Lower leg skin (tissue), 4 donors: ENCODE measurements at regions not wholly inside any gene's neighbourhood (a gene's known extent, or its start where the extent isn't known, plus 50 kb on each side); places are given as distances from the start of the nearest gene placed in this dataset.

Experiments
- DNase-seq, 2 donors: peaks; one replicate each; pipeline ENCODE4 v3.0.0-alpha.2; 2019; ENCODE audit warnings: low spot score in 2 of 2
- H3K4me3 ChIP-seq: fragments of 200-600 bp; sonication (generic); 2 replicates; pipeline ENCODE4 v1.5.1; 2017; ENCODE audit warnings: mild to moderate bottlenecking, low read depth; ENCODE audit not compliant: poor library complexity, severe bottlenecking
- POLR2A ChIP-seq, 2 donors: fragments of 450-650 bp; IDR thresholded peaks; one replicate each; pipeline ENCODE4 v1.6.1; 2016 to 2017; ENCODE audit warnings: antibody characterized with exemption in 2 of 2, mild to moderate bottlenecking in 1 of 2, moderate library complexity in 1 of 2
- WGBS, 2 donors: methylation state at CpG; one replicate each; pipeline ENCODE4 v1.1.5; 2018; 5-methylcytosine and 5-hydroxymethylcytosine counted together
- intact Hi-C: fragments of 100-400 bp; cut with DNase I; formaldehyde crosslinking; loops from one replicate; pipeline ENCODE4 v1.15.0; 2023; ENCODE audit warnings: low total_unique reads
- TF ChIP-seq, protein P1 (sequence below), 3 donors: fragments of 450-650 bp; IDR thresholded peaks; one replicate each; pipeline ENCODE4 v1.5.1; 2016; ENCODE audit warnings: antibody characterized with exemption in 3 of 3, mild to moderate bottlenecking in 3 of 3, moderate library complexity in 2 of 3

DNA sequence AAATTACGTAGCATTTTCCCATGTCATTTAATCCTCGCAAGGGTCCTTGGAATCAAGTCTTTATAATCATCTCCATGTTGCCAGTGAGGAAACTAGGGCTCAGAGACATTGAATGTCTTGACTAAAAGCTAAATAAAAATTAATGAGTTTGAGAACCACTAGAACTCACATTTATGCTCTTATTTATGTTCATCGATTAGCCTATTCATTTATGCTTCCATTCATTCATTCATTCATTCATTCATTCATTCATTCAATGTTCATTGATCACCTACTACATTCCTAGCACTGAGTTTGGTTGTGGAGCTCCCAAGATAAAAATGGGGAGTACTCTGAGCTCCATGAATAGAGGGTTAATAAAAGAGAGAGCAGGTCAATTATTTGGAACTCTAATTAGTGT lies 59.7 kb downstream of the KCNA1 start:
- H3K4me3 ChIP-seq = no peak overlapping the region
- 83 to 84% methylated on average over 3 of the region's 3 CpGs for WGBS, 2 donors

DNA sequence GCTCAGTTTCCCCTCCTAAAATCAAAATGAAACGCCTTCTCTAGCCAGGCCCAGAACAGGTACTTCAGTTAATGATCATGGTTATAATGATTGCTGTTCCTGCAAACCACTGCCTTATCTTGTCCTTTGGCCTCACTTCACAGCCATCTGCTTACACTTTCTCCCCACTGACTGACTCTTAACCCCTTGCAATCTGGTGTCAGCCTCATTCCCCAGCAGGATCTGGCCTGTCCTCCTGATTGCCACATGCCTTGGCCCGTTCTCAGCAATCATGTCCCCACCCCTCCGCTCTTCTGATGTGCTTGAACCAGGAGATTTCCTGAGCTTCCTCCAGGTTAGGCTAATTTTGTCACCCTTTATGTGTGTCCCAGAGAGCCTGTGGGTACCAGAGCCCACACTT lies 64.5 kb downstream of the KCNA1 start:
- intact Hi-C loops = no loop called here
- 44 to 46% methylated on average over 3 of the region's 3 CpGs for WGBS, 2 donors
- H3K4me3 ChIP-seq = no peak overlapping the region
- peak in 1 of 2 donors; percentile 57 for DNase-seq
- TF ChIP-seq, protein P1, sequence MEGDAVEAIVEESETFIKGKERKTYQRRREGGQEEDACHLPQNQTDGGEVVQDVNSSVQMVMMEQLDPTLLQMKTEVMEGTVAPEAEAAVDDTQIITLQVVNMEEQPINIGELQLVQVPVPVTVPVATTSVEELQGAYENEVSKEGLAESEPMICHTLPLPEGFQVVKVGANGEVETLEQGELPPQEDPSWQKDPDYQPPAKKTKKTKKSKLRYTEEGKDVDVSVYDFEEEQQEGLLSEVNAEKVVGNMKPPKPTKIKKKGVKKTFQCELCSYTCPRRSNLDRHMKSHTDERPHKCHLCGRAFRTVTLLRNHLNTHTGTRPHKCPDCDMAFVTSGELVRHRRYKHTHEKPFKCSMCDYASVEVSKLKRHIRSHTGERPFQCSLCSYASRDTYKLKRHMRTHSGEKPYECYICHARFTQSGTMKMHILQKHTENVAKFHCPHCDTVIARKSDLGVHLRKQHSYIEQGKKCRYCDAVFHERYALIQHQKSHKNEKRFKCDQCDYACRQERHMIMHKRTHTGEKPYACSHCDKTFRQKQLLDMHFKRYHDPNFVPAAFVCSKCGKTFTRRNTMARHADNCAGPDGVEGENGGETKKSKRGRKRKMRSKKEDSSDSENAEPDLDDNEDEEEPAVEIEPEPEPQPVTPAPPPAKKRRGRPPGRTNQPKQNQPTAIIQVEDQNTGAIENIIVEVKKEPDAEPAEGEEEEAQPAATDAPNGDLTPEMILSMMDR (IDR thresholded peaks at IDR 0.05) = no peak
- no peak for TF ChIP-seq POLR2A (IDR thresholded peaks at IDR 0.05)

More for the DNA sequence above, 59.7 kb downstream of the KCNA1 start:
- no peak for DNase-seq
- intact Hi-C loops = no loop called here
- TF ChIP-seq POLR2A (IDR thresholded peaks at IDR 0.05) = no peak
- TF ChIP-seq, protein P1 (IDR thresholded peaks at IDR 0.05) = no peak

DNA sequence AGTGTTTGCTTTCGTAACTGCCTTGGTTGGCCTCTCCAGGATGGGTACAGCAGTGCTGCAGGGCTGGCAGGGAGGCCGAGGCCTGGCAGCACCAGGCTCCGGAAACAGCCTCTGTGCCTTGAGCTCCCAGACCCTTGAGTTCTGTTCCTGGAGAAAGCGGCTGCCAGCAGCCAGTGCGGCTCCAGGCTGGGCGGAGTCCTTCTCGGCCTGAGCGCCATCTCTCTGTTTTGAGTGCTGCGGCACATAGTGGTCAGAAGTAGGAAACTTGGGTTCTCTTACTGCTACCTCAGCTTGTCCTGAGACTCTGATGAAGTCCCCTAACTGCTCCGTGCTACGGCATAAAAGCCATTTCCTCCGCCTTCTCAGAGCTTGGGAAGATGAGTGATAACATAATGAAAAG lies 65.9 kb downstream of the KCNA1 start:
- peak in 1 of 2 donors; percentile 53 for DNase-seq
- no peak overlapping the region for H3K4me3 ChIP-seq
- WGBS, 2 donors = 67 to 74% methylated on average over 12 of the region's 12 CpGs
- TF ChIP-seq, protein P1 (IDR thresholded peaks at IDR 0.05) = no peak
- TF ChIP-seq POLR2A (IDR thresholded peaks at IDR 0.05) = no peak
- intact Hi-C loops = no loop called here

DNA sequence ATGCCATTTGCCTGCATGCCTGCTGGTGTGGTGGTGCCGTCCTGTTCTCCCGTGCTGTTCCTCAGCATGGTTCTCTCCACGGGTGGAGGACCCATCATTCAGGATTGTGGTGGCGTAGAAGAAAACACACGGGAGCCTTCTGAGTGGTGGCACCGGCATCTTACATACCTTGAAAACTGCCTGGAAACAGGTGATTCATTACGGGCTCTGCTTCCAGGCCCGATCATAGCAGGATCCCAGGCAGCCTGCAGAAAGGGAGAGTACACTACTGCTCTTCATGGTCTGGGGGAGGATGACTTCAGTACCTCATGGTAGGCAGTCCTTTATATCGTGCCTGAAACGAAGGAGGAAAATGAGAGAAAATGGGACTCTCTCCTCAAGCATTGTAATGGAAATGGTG lies 66.6 kb upstream of the KCNA5 start:
- TF ChIP-seq, protein P1 (IDR thresholded peaks at IDR 0.05) = no peak
- no peak for TF ChIP-seq POLR2A (IDR thresholded peaks at IDR 0.05)
- H3K4me3 ChIP-seq = no peak overlapping the region
- WGBS, 2 donors = 75 to 85% methylated on average over 9 to 10 of the region's 10 CpGs
- DNase-seq = peak in 1 of 2 donors; percentile 28
- intact Hi-C loops = no loop called here

DNA sequence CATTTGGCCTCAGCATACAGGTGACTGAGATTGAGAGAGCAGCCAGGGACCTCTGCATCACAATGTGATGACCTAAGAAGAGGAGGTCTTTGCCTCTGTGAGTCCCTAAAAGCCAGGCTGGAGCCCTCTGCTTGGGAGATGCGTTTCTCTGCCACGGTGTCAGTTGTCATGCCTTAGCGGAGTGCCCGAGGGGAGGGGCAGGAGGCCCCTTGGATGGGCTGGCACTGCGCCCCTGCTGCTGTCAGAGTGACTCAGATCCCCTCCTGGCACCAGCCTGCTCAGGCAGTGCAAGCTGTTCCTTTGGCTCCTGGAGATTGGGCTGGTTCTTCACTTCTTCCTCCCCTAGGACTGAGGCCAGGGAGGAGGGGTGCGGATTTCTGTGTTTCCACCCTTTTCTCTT lies 64.9 kb upstream of the KCNA5 start:
- 21 to 36% methylated on average over 1 to 5 of the region's 6 CpGs for WGBS, 2 donors

DNA sequence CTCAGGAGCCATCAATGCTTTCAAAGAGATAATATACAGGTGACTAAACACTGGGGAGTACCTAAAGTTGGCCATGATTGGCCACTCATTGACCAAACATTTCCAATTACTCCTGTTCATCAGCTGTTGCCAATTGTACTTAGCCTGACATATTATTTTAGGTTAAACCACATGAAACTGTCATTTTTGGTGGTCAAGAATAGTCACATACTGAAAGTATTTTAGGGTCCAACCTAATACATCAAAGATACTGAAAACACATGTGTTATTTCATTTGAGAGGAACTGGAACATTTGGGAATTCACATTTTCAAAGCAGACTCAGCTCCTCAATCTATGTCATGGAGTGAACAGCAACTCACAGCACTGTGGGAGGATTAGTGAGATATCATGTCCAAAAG lies 63.9 kb upstream of the KCNA5 start:
- H3K4me3 ChIP-seq = no peak overlapping the region
- TF ChIP-seq, protein P1 (IDR thresholded peaks at IDR 0.05) = no peak
- no peak for TF ChIP-seq POLR2A (IDR thresholded peaks at IDR 0.05)
- intact Hi-C loops = no loop called here
- no peak for DNase-seq

More for the DNA sequence above, 64.9 kb upstream of the KCNA5 start:
- DNase-seq = no peak
- intact Hi-C loops = no loop called here
- no peak for TF ChIP-seq POLR2A (IDR thresholded peaks at IDR 0.05)
- TF ChIP-seq, protein P1 (IDR thresholded peaks at IDR 0.05) = no peak
- no peak overlapping the region for H3K4me3 ChIP-seq
